Parathyroid adenoma (tissue), 2 donors: ENCODE measurements at regions not wholly inside any gene's neighbourhood (a gene's known extent, or its start where the extent isn't known, plus 50 kb on each side); places are given as distances from the start of the nearest gene placed in this dataset.

Source experiments
- H2AFZ ChIP-seq: fragments of 300-600 bp; sonication (generic); one replicate; pipeline ENCODE4 v1.7.0; 2017; ENCODE audit warnings: antibody characterized with exemption, mild to moderate bottlenecking
- H3K27ac ChIP-seq: fragments of 300-600 bp; sonication (generic); one replicate; pipeline ENCODE4 v1.7.0; 2017
- H3K27me3 ChIP-seq: fragments of 300-600 bp; sonication (generic); one replicate; pipeline ENCODE4 v1.7.0; 2017; ENCODE audit warnings: low read length; ENCODE audit not compliant: control insufficient read depth, insufficient read depth
- H3K36me3 ChIP-seq: fragments of 300-600 bp; sonication (generic); one replicate; pipeline ENCODE4 v1.7.0; 2017; ENCODE audit warnings: low read length; ENCODE audit not compliant: control insufficient read depth, insufficient read depth
- H3K4me1 ChIP-seq: fragments of 300-600 bp; sonication (generic); one replicate; pipeline ENCODE4 v1.7.0; 2017; ENCODE audit warnings: control low read depth
- H3K4me2 ChIP-seq: fragments of 300-600 bp; sonication (generic); one replicate; pipeline ENCODE4 v1.7.0; 2017; ENCODE audit warnings: low read length
- H3K4me3 ChIP-seq: fragments of 300-600 bp; sonication (generic); one replicate; pipeline ENCODE4 v1.7.0; 2017; ENCODE audit warnings: low read depth, low read length
- H3K79me2 ChIP-seq: fragments of 300-600 bp; sonication (generic); one replicate; pipeline ENCODE4 v1.7.0; 2017; ENCODE audit warnings: control low read depth
- H3K9ac ChIP-seq: fragments of 300-600 bp; sonication (generic); one replicate; pipeline ENCODE4 v1.7.0; 2017; ENCODE audit warnings: mild to moderate bottlenecking
- H3K9me3 ChIP-seq: fragments of 300-600 bp; sonication (generic); one replicate; pipeline ENCODE4 v1.7.0; 2017; ENCODE audit warnings: low read length; ENCODE audit not compliant: control insufficient read depth
- CTCF ChIP-seq: fragments of 300-600 bp; sonication (generic); IDR thresholded peaks from one replicate; pipeline ENCODE4 v1.7.0; 2017; ENCODE audit warnings: antibody characterized with exemption, mild to moderate bottlenecking
- donor health status: primary hyperparathyroidism.

GRCh38 chr20:24827603-24828295 lies 121.3 kb upstream of the CST7 start:
- Histone ChIP-seq H2AFZ (no peak overlapping the region), H3K9me3 (no peaks in the 10 kb centered on the region), H3K9ac (no peak overlapping the region), H3K4me1 (no peaks in the 10 kb centered on the region), H3K4me2 (no peak overlapping the region), H3K27me3 (no peaks in the 10 kb centered on the region), H3K4me3 (no peak overlapping the region), H3K36me3 (no peaks in the 10 kb centered on the region), H3K79me2 (no peaks in the 10 kb centered on the region), H3K27ac (no peak overlapping the region)
- TF ChIP-seq CTCF = no peak

- H3K4me2 ChIP-seq = no peak overlapping the region
- no peak overlapping the region for H3K4me3 ChIP-seq
- no peaks in the 10 kb centered on the region for H3K9me3 ChIP-seq
Observed at GRCh38 chr20:24828992-24829648, 119.9 kb upstream of the CST7 start.

GRCh38 chr20:24829649-24830370 lies 119.3 kb upstream of the CST7 start:
- Histone ChIP-seq H3K4me2 (no peak overlapping the region), H3K4me1 (no peaks in the 10 kb centered on the region), H3K27me3 (no peaks in the 10 kb centered on the region), H3K9me3 (no peaks in the 10 kb centered on the region), H3K79me2 (no peaks in the 10 kb centered on the region), H3K27ac (no peak overlapping the region), H3K36me3 (no peaks in the 10 kb centered on the region), H3K4me3 (no peak overlapping the region), H3K9ac (no peak overlapping the region), H2AFZ (no peak overlapping the region)
- TF ChIP-seq CTCF = no peak

More at GRCh38 chr20:24828992-24829648, 119.9 kb upstream of the CST7 start:
- TF ChIP-seq CTCF = no peak
- H2AFZ ChIP-seq = no peak overlapping the region
- no peaks in the 10 kb centered on the region for H3K79me2 ChIP-seq
- H3K27ac ChIP-seq = no peak overlapping the region
- H3K36me3 ChIP-seq = no peaks in the 10 kb centered on the region
- no peaks in the 10 kb centered on the region for H3K4me1 ChIP-seq
- no peak overlapping the region for H3K9ac ChIP-seq
- no peaks in the 10 kb centered on the region for H3K27me3 ChIP-seq

- Histone ChIP-seq H3K79me2 (no peaks in the 10 kb centered on the region), H3K4me3 (no peak overlapping the region), H2AFZ (no peak overlapping the region), H3K9ac (no peak overlapping the region), H3K27me3 (no peaks in the 10 kb centered on the region), H3K27ac (no peak overlapping the region), H3K4me2 (no peak overlapping the region), H3K9me3 (no peaks in the 10 kb centered on the region), H3K36me3 (no peaks in the 10 kb centered on the region), H3K4me1 (no peaks in the 10 kb centered on the region)
- no peak for TF ChIP-seq CTCF
Observed at GRCh38 chr20:24830649-24831048, 118.4 kb upstream of the CST7 start.
